Ovary (tissue), 7 donors: ENCODE measurements at regions not wholly inside any gene's neighbourhood (a gene's known extent, or its start where the extent isn't known, plus 50 kb on each side); places are given as distances from the start of the nearest gene placed in this dataset.

ENCODE experiments used
- DNase-seq, 5 donors: peaks; one replicate each; pipeline ENCODE4 v3.0.0-alpha.2; 2019 to 2020
- H3K27ac ChIP-seq, 2 donors: fragments of 200-600 bp; one replicate each; pipeline versions ENCODE4 v1.5.1 to v1.8.0; 2019 to 2022
- H3K27me3 ChIP-seq: fragments of 200-600 bp; one replicate; pipeline ENCODE4 v1.8.0; 2022
- H3K36me3 ChIP-seq: fragments of 200-600 bp; sonication (generic); one replicate; pipeline ENCODE4 v1.5.1; 2019
- H3K4me1 ChIP-seq: one replicate; pipeline ENCODE4 v1.8.1; 2013; ENCODE audit warnings: mild to moderate bottlenecking, moderate library complexity; ENCODE audit not compliant: insufficient read depth
- H3K4me3 ChIP-seq: fragments of 200-600 bp; sonication (generic); one replicate; pipeline ENCODE4 v1.5.1; 2017
- H3K9me3 ChIP-seq, 2 donors: fragments of 200-600 bp in 1 of 2; sonication (generic) in 1 of 2; one replicate each; pipeline versions ENCODE4 v1.5.1 to v1.8.1; 2013 to 2019; ENCODE audit warnings: mild to moderate bottlenecking in 1 of 2, moderate library complexity in 1 of 2
- CTCF ChIP-seq, 3 donors: fragments of 450-650 bp in 2 of 3; fragments of 200-600 bp in 1 of 3; IDR thresholded peaks; one replicate each; pipeline versions ENCODE4 v1.5.1 to v1.8.0; 2016 to 2022; ENCODE audit warnings: antibody characterized with exemption in 3 of 3, mild to moderate bottlenecking in 1 of 3
- EP300 ChIP-seq: sonication (generic); formaldehyde crosslinking; IDR thresholded peaks from one replicate; pipeline ENCODE4 v1.6.1; 2017; ENCODE audit warnings: antibody characterized with exemption
- POLR2A ChIP-seq: fragments of 450-650 bp; IDR thresholded peaks from one replicate; pipeline ENCODE4 v1.6.1; 2017; ENCODE audit warnings: antibody characterized with exemption, mild to moderate bottlenecking, moderate library complexity
- WGBS, 3 donors: extraction: QIAGEN DNeasy Blood & Tissue Kit in 1 of 3; methylation state at CpG; one replicate each; pipeline versions ENCODE4 v1.1.5 to v1.1.7; 2013 to 2017; 5-methylcytosine and 5-hydroxymethylcytosine counted together
- intact Hi-C, 4 donors: fragments of 100-400 bp; cut with DNase I; formaldehyde crosslinking; loops; one replicate each; pipeline versions ENCODE4 v1.11.0 to v1.15.1; 2022 to 2023
- donor health status: DM: no; HTN: no; CAD: no; lungs with moderate emphysema.
- donor health status: DM: no; HTN: no; CAD: no.
- donor health status: Bipolar disorder and iron deficiency.
- donor health status: DM: no; HTN: no; CAD: no.
- donor health status: DM: yes; HTN: yes; CAD: no.

- 61 to 74% (median 63%) methylated on average over 5 of the region's 5 CpGs for WGBS, 3 donors
- DNase-seq, result no peak
- Histone ChIP-seq H3K36me3 (no peaks in the 10 kb centered on the region), H3K9me3 (no peaks in the 10 kb centered on the region), H3K4me1 (no peaks in the 10 kb centered on the region), H3K27ac (no peak overlapping the region), H3K27me3 (no peaks in the 10 kb centered on the region), H3K4me3 (no peak overlapping the region)
- TF ChIP-seq POLR2A, result no peak
- no peak for TF ChIP-seq CTCF (IDR thresholded peaks at IDR 0.05)
- no peak for TF ChIP-seq EP300
- intact Hi-C loops, result no loop called here
Observed at GRCh38 chr10:110382695-110383094, 78.0 kb upstream of the SMNDC1 start.

GRCh38 chr10:110387617-110387982, 82.9 kb upstream of the SMNDC1 start:
- Histone ChIP-seq H3K4me1 (no peaks in the 10 kb centered on the region), H3K4me3 (no peak overlapping the region), H3K27ac (no peak overlapping the region), H3K9me3 (no peaks in the 10 kb centered on the region), H3K27me3 (no peaks in the 10 kb centered on the region), H3K36me3 (no peaks in the 10 kb centered on the region)
- TF ChIP-seq EP300, result no peak
- no peak for TF ChIP-seq CTCF (IDR thresholded peaks at IDR 0.05)
- no peak for TF ChIP-seq POLR2A
- no peak for DNase-seq
- 54 to 63% (median 55%) methylated on average over 1 of the region's 1 CpG for WGBS, 3 donors
- intact Hi-C loops, result no loop called here

GRCh38 chr10:110387983-110388686, 83.4 kb upstream of the SMNDC1 start:
- Histone ChIP-seq H3K27ac (no peak overlapping the region), H3K27me3 (no peaks in the 10 kb centered on the region), H3K36me3 (no peaks in the 10 kb centered on the region), H3K4me1 (no peaks in the 10 kb centered on the region), H3K4me3 (no peak overlapping the region), H3K9me3 (no peaks in the 10 kb centered on the region)
- TF ChIP-seq POLR2A, result no peak
- TF ChIP-seq CTCF (IDR thresholded peaks at IDR 0.05), result no peak
- no peak for TF ChIP-seq EP300
- intact Hi-C loops, result no loop called here
- DNase-seq, result no peak
- 67 to 71% (median 68%) methylated on average over 7 of the region's 7 CpGs for WGBS, 3 donors

GRCh38 chr10:110388687-110389052, 84.0 kb upstream of the SMNDC1 start:
- no peaks in the 10 kb centered on the region for H3K9me3 ChIP-seq
- TF ChIP-seq POLR2A (no peak), EP300 (no peak), CTCF (IDR thresholded peaks at IDR 0.05) (no peak)
- H3K27ac ChIP-seq, result no peak overlapping the region
- H3K27me3 ChIP-seq, result no peaks in the 10 kb centered on the region
- no peaks in the 10 kb centered on the region for H3K4me1 ChIP-seq
- 73 to 78% (median 74%) methylated on average over 7 of the region's 7 CpGs for WGBS, 3 donors
- intact Hi-C loops, result no loop called here
- no peak for DNase-seq
- no peaks in the 10 kb centered on the region for H3K36me3 ChIP-seq
- H3K4me3 ChIP-seq, result no peak overlapping the region
